GM13977 (cell line): ENCODE measurements at regions not wholly inside any gene's neighbourhood (a gene's known extent, or its start where the extent isn't known, plus 50 kb on each side); places are given as distances from the start of the nearest gene placed in this dataset.

Experiments used
- DNase-seq: peaks from one replicate; pipeline ENCODE4 v3.0.0; 2012; ENCODE audit warnings: low spot score
- in situ Hi-C: fragments of 300-500 bp; cut with MboI; formaldehyde crosslinking; loops from one replicate; pipeline ENCODE4 v1.12.0; 2022; ENCODE audit warnings: low sequenced_read_pairs, low pct_unique_long_range_greater_than_20kb, mixed read lengths, inconsistent platforms; ENCODE audit not compliant: unreplicated experiment
- TF ChIP-seq, protein P1 (sequence below): IDR thresholded peaks from 2 replicates; pipeline ENCODE4 v1.5.1; 2012; ENCODE audit warnings: mild to moderate bottlenecking, control low read depth; ENCODE audit not compliant: insufficient read depth; ENCODE audit errors: extremely low read depth, missing control alignments

DNA sequence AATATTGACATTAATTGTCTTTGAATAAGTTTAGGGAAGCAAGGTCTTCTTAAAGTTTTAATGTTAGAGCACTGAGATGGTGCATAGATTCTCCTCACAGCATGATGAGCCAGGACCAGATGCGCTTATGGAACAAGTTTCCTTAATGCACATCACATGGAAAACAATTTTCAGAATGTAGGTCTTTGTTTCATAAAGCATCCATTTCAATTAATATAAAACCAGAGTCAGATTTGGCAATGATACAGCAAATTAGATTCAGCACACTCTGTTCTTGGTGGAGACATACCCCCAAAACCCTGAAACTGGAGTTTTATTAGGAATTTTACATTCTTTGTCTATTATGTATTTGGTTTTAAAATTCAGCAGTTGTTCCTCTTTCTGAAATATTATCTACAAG, 402.1 kb upstream of the SEMA6A start:
- TF ChIP-seq, protein P1, sequence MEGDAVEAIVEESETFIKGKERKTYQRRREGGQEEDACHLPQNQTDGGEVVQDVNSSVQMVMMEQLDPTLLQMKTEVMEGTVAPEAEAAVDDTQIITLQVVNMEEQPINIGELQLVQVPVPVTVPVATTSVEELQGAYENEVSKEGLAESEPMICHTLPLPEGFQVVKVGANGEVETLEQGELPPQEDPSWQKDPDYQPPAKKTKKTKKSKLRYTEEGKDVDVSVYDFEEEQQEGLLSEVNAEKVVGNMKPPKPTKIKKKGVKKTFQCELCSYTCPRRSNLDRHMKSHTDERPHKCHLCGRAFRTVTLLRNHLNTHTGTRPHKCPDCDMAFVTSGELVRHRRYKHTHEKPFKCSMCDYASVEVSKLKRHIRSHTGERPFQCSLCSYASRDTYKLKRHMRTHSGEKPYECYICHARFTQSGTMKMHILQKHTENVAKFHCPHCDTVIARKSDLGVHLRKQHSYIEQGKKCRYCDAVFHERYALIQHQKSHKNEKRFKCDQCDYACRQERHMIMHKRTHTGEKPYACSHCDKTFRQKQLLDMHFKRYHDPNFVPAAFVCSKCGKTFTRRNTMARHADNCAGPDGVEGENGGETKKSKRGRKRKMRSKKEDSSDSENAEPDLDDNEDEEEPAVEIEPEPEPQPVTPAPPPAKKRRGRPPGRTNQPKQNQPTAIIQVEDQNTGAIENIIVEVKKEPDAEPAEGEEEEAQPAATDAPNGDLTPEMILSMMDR: no peak
- in situ Hi-C loops: no loop called here
- DNase-seq: no peak

DNA sequence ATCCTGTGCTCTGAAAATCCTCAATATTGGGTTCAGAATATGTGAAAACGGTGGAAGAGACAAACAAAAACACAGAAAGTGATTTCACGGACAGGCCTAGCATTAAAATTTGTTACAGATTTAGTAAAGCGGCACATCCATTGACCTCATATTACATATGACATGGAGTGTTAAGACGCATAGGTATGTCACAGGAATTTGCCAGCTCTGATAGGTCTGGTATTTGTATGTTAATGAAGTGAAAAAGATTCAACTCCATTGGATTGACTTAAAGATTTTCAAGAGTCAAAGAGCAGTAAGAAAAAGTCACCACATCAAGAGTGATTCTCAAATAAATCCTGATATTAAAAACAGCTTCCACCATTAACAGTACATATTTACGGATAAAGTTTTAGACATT, 396.5 kb upstream of the SEMA6A start:
- TF ChIP-seq, protein P1: no peak
- in situ Hi-C loops: no loop called here
- DNase-seq: no peak

DNA sequence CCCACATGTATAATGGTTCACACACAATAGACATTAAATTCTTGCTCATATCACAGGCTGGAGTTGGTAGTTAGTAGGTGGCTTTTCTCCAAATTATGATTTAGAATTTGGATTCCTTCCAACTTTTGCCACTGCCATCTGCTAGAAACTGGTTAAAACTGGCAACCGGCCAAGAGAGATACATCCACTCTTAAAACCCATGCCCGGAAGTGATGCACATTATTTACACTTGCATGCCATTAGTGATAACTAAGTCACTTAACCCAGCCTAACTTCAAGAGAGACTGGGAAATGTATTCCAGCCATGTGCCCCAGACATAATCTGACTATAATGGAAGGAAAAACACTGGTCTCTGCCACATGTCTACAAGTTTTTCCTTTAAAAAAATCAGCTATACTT, 395.7 kb upstream of the SEMA6A start:
- TF ChIP-seq, protein P1: no peak
- DNase-seq: no peak
- in situ Hi-C loops: no loop called here

DNA sequence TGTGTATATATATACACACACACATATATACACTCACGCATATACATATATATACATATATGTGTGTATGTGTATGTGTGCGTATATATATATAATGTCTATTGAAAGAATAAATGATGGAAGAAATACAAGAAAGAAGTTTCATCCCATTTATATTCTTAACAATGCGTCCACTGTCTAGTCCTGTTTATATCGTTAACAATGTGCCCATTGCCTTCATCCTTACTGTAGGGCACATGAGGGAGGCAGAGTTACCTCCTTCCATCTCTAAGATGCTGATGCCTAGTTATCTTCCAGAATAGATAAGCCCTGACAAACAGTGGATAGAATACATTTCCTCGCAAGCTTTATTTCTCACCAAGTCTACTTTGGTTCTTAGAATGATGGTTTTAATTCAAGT, 389.8 kb upstream of the SEMA6A start:
- TF ChIP-seq, protein P1: no peak
- no peak for DNase-seq
- in situ Hi-C loops: no loop called here

DNA sequence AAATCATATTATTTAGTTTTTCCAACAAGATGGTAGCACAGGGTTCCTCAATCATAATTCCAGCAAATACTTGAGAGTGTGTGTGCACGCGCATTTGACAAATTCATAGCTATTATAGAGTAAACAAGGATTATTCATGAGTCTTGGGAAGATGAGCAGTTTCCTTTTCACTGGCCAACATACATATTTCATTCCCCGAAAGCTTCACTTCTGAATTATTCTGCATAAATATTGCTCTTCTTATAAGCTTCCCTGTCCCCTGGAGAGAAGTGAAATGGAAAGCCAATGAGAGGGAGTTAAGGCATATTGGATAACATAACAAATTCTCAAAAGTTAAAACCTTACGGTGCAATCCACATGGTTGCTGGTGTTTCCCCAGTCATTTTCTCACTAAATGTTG, 386.4 kb upstream of the SEMA6A start:
- in situ Hi-C loops: no loop called here
- no peak for DNase-seq
- TF ChIP-seq, protein P1: no peak

DNA sequence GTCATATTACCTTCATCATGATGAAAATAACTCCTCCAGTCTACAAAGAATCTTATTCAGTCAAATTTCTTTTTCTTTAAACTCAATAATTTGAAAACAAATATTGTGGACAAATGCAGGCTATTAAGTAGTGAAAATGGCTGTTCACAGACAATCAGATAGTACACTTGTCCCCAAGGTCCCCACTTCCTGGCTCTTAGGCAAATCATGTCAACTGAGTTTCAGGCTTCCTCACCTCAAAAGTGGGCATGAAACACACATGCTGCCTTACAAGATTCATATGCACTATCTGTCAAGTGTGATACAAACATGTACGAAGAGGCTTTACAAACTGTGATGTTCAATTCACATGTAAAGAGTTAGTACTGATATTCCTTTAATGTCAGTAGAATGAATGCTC, 385.2 kb upstream of the SEMA6A start:
- in situ Hi-C loops: no loop called here
- TF ChIP-seq, protein P1: no peak
- no peak for DNase-seq
